GM12891 (cell line): ENCODE measurements at regions not wholly inside any gene's neighbourhood (a gene's known extent, or its start where the extent isn't known, plus 50 kb on each side); places are given as distances from the start of the nearest gene placed in this dataset.

Experiments
- POLR2A ChIP-seq: IDR thresholded peaks from 2 replicates; pipeline ENCODE4 v1.6.1; 2011; ENCODE audit warnings: low read depth, low read length, control low read depth
- POLR2AphosphoS5 ChIP-seq: IDR thresholded peaks from 2 replicates; pipeline ENCODE4 v1.6.1; 2011; ENCODE audit warnings: low read depth, low read length, control low read depth

DNA sequence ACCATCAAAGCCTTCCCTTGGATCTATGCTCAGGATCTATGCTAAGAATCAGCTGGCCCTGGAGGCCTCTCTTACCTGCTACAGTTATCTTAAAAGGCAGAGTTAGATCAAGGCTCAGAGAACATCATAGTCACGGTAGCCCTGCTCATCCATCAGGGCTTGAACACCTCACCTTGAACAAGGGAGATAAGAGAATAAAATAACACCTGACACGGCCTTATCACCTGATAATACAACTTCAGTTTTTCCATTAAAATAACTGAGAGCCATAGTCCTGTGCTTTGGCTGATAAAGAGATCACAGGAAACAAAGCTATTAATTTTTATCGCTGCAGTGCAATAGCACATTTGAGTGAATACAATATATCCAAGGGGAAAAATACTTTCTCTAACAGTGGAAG is 85.6 kb upstream of the LPP start:
- TF ChIP-seq POLR2A (no peak), POLR2AphosphoS5 (no peak)
